IMR-90 (cell line): ENCODE measurements at regions not wholly inside any gene's neighbourhood (a gene's known extent, or its start where the extent isn't known, plus 50 kb on each side); places are given as distances from the start of the nearest gene placed in this dataset.

Experiments used
- ATAC-seq: fragments of 200-7000 bp; cut with Tn5 transposase; 2 replicates; pipeline ENCODE4 v1.9.1; 2020; ENCODE audit warnings: low read depth, mild to moderate bottlenecking, moderate library complexity
- BruUV-seq: library from RNA; stranded (reverse); fragments of 400-500 nt; replicated peaks from 2 replicates; lab custom pipeline; 2021; lab: Mats Ljungman, UMichigan
- CTCF ChIA-PET: fragments of 300-600 bp; formaldehyde crosslinking; extraction: SDS; loops from one replicate; lab custom pipeline; 2021; ENCODE audit warnings: antibody characterized with exemption; lab: Yijun Ruan, JAX
- POLR2A ChIA-PET: fragments of 300-600 bp; sonication (Branson Sonifier 250); formaldehyde crosslinking; loops from one replicate; lab custom pipeline; 2022; ENCODE audit warnings: antibody characterized with exemption; ENCODE audit not compliant: unreplicated experiment; lab: Charles Lee
- DNase-seq: peaks from one replicate; pipeline ENCODE4 v3.0.0; 2013
- H2AFZ ChIP-seq: replicated peaks from 2 replicates; pipeline ENCODE3; 2013; ENCODE audit warnings: low read length, mild to moderate bottlenecking; ENCODE audit not compliant: poor library complexity
- H2AK5ac ChIP-seq: 2 replicates; pipeline ENCODE4 v1.6.1; 2013; ENCODE audit warnings: low read depth, low read length, inconsistent platforms
- H2AK9ac ChIP-seq: replicated peaks from 2 replicates; pipeline ENCODE3; 2013; ENCODE audit warnings: mild to moderate bottlenecking, low read depth, low read length, moderate library complexity; ENCODE audit not compliant: poor library complexity
- H2BK120ac ChIP-seq: 2 replicates; pipeline ENCODE4 v1.6.1; 2013; ENCODE audit warnings: low read depth, low read length, inconsistent platforms
- H2BK15ac ChIP-seq: 3 replicates; pipeline ENCODE4 v1.6.1; 2013; ENCODE audit warnings: low read depth, low read length, inconsistent platforms
- H2BK20ac ChIP-seq: 2 replicates; pipeline ENCODE4 v1.6.1; 2013; ENCODE audit warnings: low read depth, mild to moderate bottlenecking, inconsistent platforms, low read length, moderate library complexity
- H2BK5ac ChIP-seq: 2 replicates; pipeline ENCODE4 v1.6.1; 2013; ENCODE audit warnings: mild to moderate bottlenecking, low read depth, low read length, inconsistent platforms; ENCODE audit not compliant: poor library complexity, severe bottlenecking
- H3K14ac ChIP-seq: replicated peaks from 2 replicates; pipeline ENCODE4 v1.6.1; 2013; ENCODE audit warnings: low read depth, low read length, inconsistent platforms
- H3K18ac ChIP-seq: 2 replicates; pipeline ENCODE4 v1.6.1; 2013; ENCODE audit warnings: low read depth, low read length, control low read depth
- H3K23ac ChIP-seq: 2 replicates; pipeline ENCODE4 v1.6.1; 2013; ENCODE audit warnings: low read depth, low read length, inconsistent platforms
- H3K27ac ChIP-seq: 2 replicates; pipeline ENCODE4 v1.5.1; 2013; ENCODE audit warnings: mild to moderate bottlenecking, control low read depth, low read length; ENCODE audit not compliant: insufficient read depth
- H3K27me3 ChIP-seq: 2 replicates; pipeline ENCODE4 v1.6.1; 2013; ENCODE audit warnings: low read length; ENCODE audit not compliant: control insufficient read depth, insufficient read depth
- H3K36me3 ChIP-seq: 2 replicates; pipeline ENCODE4 v1.6.1; 2013; ENCODE audit warnings: low read length, mixed read lengths; ENCODE audit not compliant: control insufficient read depth, insufficient read depth
- H3K4ac ChIP-seq: 2 replicates; pipeline ENCODE4 v1.6.1; 2013; ENCODE audit warnings: low read depth, low read length, inconsistent platforms
- H3K4me1 ChIP-seq: 2 replicates; pipeline ENCODE4 v1.6.1; 2013; ENCODE audit warnings: low read length, mixed read lengths; ENCODE audit not compliant: control insufficient read depth, insufficient read depth
- H3K4me2 ChIP-seq: 2 replicates; pipeline ENCODE4 v1.6.1; 2013; ENCODE audit warnings: low read depth, mild to moderate bottlenecking, control low read depth, low read length, moderate library complexity
- H3K4me3 ChIP-seq: 2 replicates; pipeline ENCODE4 v1.5.1; 2013; ENCODE audit warnings: low read depth, mild to moderate bottlenecking, control low read depth, low read length, moderate library complexity; ENCODE audit not compliant: insufficient read depth
- H3K56ac ChIP-seq: 2 replicates; pipeline ENCODE4 v1.6.1; 2013; ENCODE audit warnings: low read length, inconsistent platforms; ENCODE audit not compliant: insufficient read depth; ENCODE audit errors: extremely low read depth
- H3K79me1 ChIP-seq, 2 experiments: 2 replicates each; pipeline ENCODE4 v1.6.1; 2013; ENCODE audit warnings: low read length in 2 of 2, inconsistent platforms in 1 of 2, low read depth in 1 of 2
- H3K9ac ChIP-seq: 2 replicates; pipeline ENCODE4 v1.6.1; 2013; ENCODE audit warnings: low read depth, low read length, control low read depth
- H3K9me1 ChIP-seq: 2 replicates; pipeline ENCODE4 v1.6.1; 2013; ENCODE audit warnings: low read length, inconsistent platforms; ENCODE audit not compliant: insufficient read depth
- H3K9me3 ChIP-seq: 2 replicates; pipeline ENCODE4 v1.6.1; 2013; ENCODE audit warnings: low read length; ENCODE audit not compliant: control insufficient read depth, insufficient read depth
- H4K20me1 ChIP-seq: 2 replicates; pipeline ENCODE4 v1.6.1; 2013; ENCODE audit warnings: low read length, inconsistent platforms; ENCODE audit not compliant: insufficient read depth
- H4K5ac ChIP-seq: 2 replicates; pipeline ENCODE4 v1.6.1; 2013; ENCODE audit warnings: mild to moderate bottlenecking, low read depth, low read length, control low read depth
- H4K8ac ChIP-seq, 2 experiments: 2 replicates each; pipeline ENCODE4 v1.6.1; 2013; ENCODE audit warnings: low read depth in 2 of 2, low read length in 2 of 2, control low read depth in 1 of 2, inconsistent platforms in 1 of 2
- H4K91ac ChIP-seq: 2 replicates; pipeline ENCODE4 v1.6.1; 2013; ENCODE audit warnings: low read depth, low read length, inconsistent platforms; ENCODE audit not compliant: insufficient read depth
- CEBPB ChIP-seq: IDR thresholded peaks from 2 replicates; pipeline ENCODE4 v1.6.1; 2012; ENCODE audit warnings: low read depth, low read length, improper control_type of control experiment
- FOS ChIP-seq: fragments of 150-350 bp; IDR thresholded peaks from 2 replicates; pipeline ENCODE4 v1.6.1; 2016; ENCODE audit warnings: low read depth, low read length
- MAFK ChIP-seq: IDR thresholded peaks from 2 replicates; pipeline ENCODE4 v1.6.1; 2012; ENCODE audit warnings: low read depth, low read length, improper control_type of control experiment
- WGBS, 2 experiments: methylation state at CpG; one replicate each; pipeline versions ENCODE4 v1.1.5 to v1.1.7; 2013; ENCODE audit warnings: missing lambda C conversion rate in 2 of 2; ENCODE audit not compliant: insufficient read length in 1 of 2; ENCODE audit errors: extremely low coverage in 2 of 2; 5-methylcytosine and 5-hydroxymethylcytosine counted together
- dilution Hi-C: fragments of 300-500 bp; cut with HindIII; formaldehyde crosslinking; loops from one replicate; pipeline ENCODE4 v1.14.3; 2018; ENCODE audit warnings: low sequenced_read_pairs; ENCODE audit not compliant: unreplicated experiment
- in situ Hi-C: fragments of 300-500 bp; cut with MboI; formaldehyde crosslinking; loops from 3 replicates; pipeline ENCODE4 v1.14.3; 2019; ENCODE audit warnings: low sequenced_read_pairs, inconsistent platforms, mixed read lengths
- intact Hi-C: fragments of 100-400 bp; cut with micrococcal nuclease; formaldehyde crosslinking; loops from 2 replicates; pipeline ENCODE4 v1.10.0; 2022
- TF ChIP-seq, protein P1 (sequence below): conservative IDR thresholded peaks from 2 replicates; pipeline ENCODE4 v1.5.1; 2012; ENCODE audit warnings: mild to moderate bottlenecking, low read depth, low read length, improper control_type of control experiment

DNA sequence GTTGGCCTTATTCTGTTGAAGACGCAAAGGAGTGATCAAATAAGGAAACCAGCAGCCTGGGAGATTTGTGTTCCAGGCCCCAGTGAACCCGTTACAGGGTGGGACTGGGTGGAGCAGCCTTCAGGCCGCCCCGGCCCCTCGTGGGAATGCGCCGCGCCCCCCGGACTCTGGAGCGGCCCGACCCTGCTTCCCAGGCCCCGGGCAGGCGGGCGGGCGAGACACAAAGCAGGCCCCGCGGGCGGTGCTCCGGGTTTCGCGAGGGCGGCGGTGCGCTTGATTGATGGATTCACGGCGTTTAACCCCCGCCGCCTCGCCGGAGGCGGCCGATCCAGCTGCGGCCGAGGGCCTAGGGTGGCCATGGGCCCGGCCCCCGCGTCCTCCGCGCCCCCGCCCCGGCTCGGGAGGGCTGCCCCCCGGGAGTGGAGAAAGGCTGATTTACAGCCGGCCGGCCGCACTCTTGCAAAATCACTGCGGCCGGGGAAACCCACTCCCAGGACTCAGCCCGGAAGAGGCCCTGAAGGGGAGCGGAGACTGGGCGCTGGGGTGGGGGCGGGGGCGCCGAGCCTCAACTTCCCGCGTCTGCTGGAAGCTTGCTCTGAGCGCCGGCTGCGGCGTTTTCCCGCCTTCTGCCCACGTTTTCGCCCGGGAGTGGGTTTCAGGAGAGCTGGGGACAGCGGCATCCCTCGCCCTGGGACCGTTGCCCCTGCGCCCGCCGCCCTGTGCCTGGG lies 299.6 kb upstream of the NFE2L3 start:
- no peaks in the 10 kb centered on the region for H4K20me1 ChIP-seq
- H3K79me1 ChIP-seq: no peaks in the 10 kb centered on the region
- no peak for DNase-seq
- H3K9me3 ChIP-seq: no peaks in the 10 kb centered on the region
- no peak overlapping the region for H3K23ac ChIP-seq
- H2BK20ac ChIP-seq: no peak overlapping the region
- peaks cover 3% of the 10 kb centered on the region; the same call in 1 of the 2 replicates for H3K27me3 ChIP-seq
- H3K4me2 ChIP-seq: 0 out of 2 replicates have a peak overlapping the region, but pooled peaks have one; percentile 19
- ATAC-seq: no peak
- H3K36me3 ChIP-seq: no peaks in the 10 kb centered on the region
- no peak overlapping the region for H3K56ac ChIP-seq
- no peak overlapping the region for H2AK5ac ChIP-seq
- intact Hi-C loops: loop anchor here (5.0 to 10.0 kb wide), 2 partner anchors 130 to 352 kb away; partner anchors contain the start of genes CBX3 and HNRNPA2B1
- in situ Hi-C loops: loop anchor here (5.0 to 10.0 kb wide), 6 partner anchors 290 to 1305 kb away; partner anchors contain the start of genes CBX3, HNRNPA2B1 and HOXA7
- H4K8ac ChIP-seq: no peak overlapping the region
- no peak overlapping the region for H2AK9ac ChIP-seq
- ChIA-PET CTCF (interaction anchor here (0.8 kb wide), 1 partner anchor 461 kb away, joined by 5 read pairs; no protein-coding TSS in a partner anchor), POLR2A (no interaction called here)
- TF ChIP-seq MAFK (no peak), FOS (no peak), CEBPB (0 out of 2 replicates have a peak, but pooled peaks have one; percentile 5)
- TF ChIP-seq, protein P1, sequence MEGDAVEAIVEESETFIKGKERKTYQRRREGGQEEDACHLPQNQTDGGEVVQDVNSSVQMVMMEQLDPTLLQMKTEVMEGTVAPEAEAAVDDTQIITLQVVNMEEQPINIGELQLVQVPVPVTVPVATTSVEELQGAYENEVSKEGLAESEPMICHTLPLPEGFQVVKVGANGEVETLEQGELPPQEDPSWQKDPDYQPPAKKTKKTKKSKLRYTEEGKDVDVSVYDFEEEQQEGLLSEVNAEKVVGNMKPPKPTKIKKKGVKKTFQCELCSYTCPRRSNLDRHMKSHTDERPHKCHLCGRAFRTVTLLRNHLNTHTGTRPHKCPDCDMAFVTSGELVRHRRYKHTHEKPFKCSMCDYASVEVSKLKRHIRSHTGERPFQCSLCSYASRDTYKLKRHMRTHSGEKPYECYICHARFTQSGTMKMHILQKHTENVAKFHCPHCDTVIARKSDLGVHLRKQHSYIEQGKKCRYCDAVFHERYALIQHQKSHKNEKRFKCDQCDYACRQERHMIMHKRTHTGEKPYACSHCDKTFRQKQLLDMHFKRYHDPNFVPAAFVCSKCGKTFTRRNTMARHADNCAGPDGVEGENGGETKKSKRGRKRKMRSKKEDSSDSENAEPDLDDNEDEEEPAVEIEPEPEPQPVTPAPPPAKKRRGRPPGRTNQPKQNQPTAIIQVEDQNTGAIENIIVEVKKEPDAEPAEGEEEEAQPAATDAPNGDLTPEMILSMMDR: no peak
- WGBS, 2 experiments: 12% methylated on average over 30 of the region's 70 CpGs; no CpG with 5 or more reads in 1 of the 2 experiments
- peaks cover 4% of the 10 kb centered on the region; the same call in 1 of the 2 replicates for H3K9me1 ChIP-seq
- H3K18ac ChIP-seq: no peak overlapping the region; the same call in 1 of the 2 replicates
- no peak overlapping the region for H3K4me3 ChIP-seq
- H4K91ac ChIP-seq: no peak overlapping the region
- dilution Hi-C loops: no loop called here
- peaks cover 17% of the 10 kb centered on the region; the same call in 1 of the 2 replicates for H3K4me1 ChIP-seq
- no TSS peak for BruUV-seq
- no peak overlapping the region for H3K14ac ChIP-seq
- H3K27ac ChIP-seq: no peak overlapping the region
- H2BK120ac ChIP-seq: no peak overlapping the region
- H2BK15ac ChIP-seq: no peak overlapping the region
- H2AFZ ChIP-seq: peak overlapping the region; percentile 76
- no peak overlapping the region for H3K9ac ChIP-seq
- H4K5ac ChIP-seq: no peak overlapping the region; the same call in 1 of the 2 replicates
- H3K4ac ChIP-seq: no peak overlapping the region
- H2BK5ac ChIP-seq: no peak overlapping the region
